SU-DHL-6 (cell line): ENCODE measurements at regions not wholly inside any gene's neighbourhood (a gene's known extent, or its start where the extent isn't known, plus 50 kb on each side); places are given as distances from the start of the nearest gene placed in this dataset.

ENCODE experiments used
- CTCF ChIP-seq: fragments of 200-600 bp; sonication (generic); IDR thresholded peaks from one replicate; pipeline ENCODE4 v1.5.1; 2017; ENCODE audit warnings: antibody characterized with exemption, mild to moderate bottlenecking, low read length, moderate library complexity; ENCODE audit not compliant: insufficient read depth, poor library complexity, severe bottlenecking
- EZH2phosphoT487 ChIP-seq: fragments of 200-600 bp; sonication (generic), shearing (Covaris generic); conservative IDR thresholded peaks from 2 replicates; pipeline ENCODE4 v1.6.1; 2018; ENCODE audit warnings: mild to moderate bottlenecking, antibody characterized with exemption, low read length, moderate library complexity, mixed read lengths

- no peak for TF ChIP-seq CTCF
- TF ChIP-seq EZH2phosphoT487, result no peak
These were observed 337.4 kb downstream of the CBLN4 start for GRCh38 chr20:55667955-55668354.
